ENCODE measurements at regions not wholly inside any gene's neighbourhood (a gene's known extent, or its start where the extent isn't known, plus 50 kb on each side); places are given as distances from the start of the nearest gene placed in this dataset.

DNA sequence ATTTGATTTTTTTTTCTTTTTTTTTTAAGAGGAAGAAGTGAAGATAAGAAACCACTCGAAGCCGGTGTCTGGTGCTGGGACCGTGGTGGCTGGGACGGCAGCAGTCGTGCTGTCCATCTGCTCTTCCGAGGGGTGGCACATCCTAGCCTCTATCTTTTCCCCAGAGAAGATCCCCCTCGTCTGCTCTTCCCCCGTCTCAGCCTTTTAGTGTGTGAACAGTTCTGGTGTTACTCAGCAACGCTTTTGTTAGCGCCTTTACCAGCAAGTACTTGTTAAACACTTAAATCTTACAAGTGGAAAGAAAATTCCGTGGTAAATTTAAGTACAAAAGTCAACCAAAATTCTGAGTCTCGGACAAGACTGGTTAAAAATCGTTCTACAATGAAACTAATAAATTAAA lies 90.1 kb downstream of the RSPH3 start:
- Histone ChIP-seq H3K18ac (ENCODE audit: extremely low read depth, low read length) (peak overlapping the region; percentile 68; the same call in 1 of the 2 replicates), H4K8ac (ENCODE audit: extremely low read depth, insufficient read depth, low read length) (no peak overlapping the region), H4K5ac (ENCODE audit: insufficient read length, low read depth, low read length) (peak overlapping the region; percentile 92), H3K56ac (replicated peaks; ENCODE audit: insufficient read length, low read depth, low read length) (peak overlapping the region; percentile 51), H3K27me3 (replicated peaks in 1 of 4; ENCODE audit: control insufficient read depth in 3 of 4, extremely low read depth in 1 of 4, insufficient read depth in 3 of 4, low read length in 3 of 4) (no peaks in the 10 kb centered on the region), H3K4me2 (ENCODE audit: insufficient read depth in 1 of 2, low read depth in 2 of 2, low read length in 2 of 2) (peak overlapping the region; percentile 21 to 63; a peak in 3 of 4 replicates), H4K91ac (replicated peaks; ENCODE audit: insufficient read length, low read length) (peak overlapping the region; percentile 69), H3K9me3 (ENCODE audit: insufficient read depth in 2 of 2, low read depth in 1 of 2, low read length in 1 of 2) (peaks cover 4 to 18% of the 10 kb centered on the region in 2 experiments), H3K4me1 (replicated peaks in 1 of 4; ENCODE audit: control insufficient read depth in 3 of 4, insufficient read depth in 4 of 4, low read length in 3 of 4) (peaks cover 3 to 28% (median 11%) of the 10 kb centered on the region in 4 experiments), H2BK5ac (ENCODE audit: low read depth, low read length) (peak overlapping the region; percentile 82), H2AK5ac (ENCODE audit: low read depth, low read length) (no peak overlapping the region), H2BK15ac (ENCODE audit: low read length) (no peak overlapping the region), H3K4ac (replicated peaks; ENCODE audit: insufficient read length, low read depth, low read length) (peak overlapping the region; percentile 32), H2BK120ac (replicated peaks; ENCODE audit: low read depth, low read length) (peak overlapping the region; percentile 83), H3K9ac (replicated peaks in 1 of 4; ENCODE audit: extremely low read depth in 1 of 4, low read depth in 3 of 4, low read length in 3 of 4) (peak overlapping the region in 2 of 4 experiments; percentile 0 to 22; a peak in 2 of 7 replicates), H3K79me2 (ENCODE audit: control insufficient read depth in 1 of 2, insufficient read depth in 2 of 2, low read length in 2 of 2) (no peaks in the 10 kb centered on the region), H3K4me3 (ENCODE audit: extremely low read depth in 1 of 4, insufficient read depth in 2 of 4, low read depth in 3 of 4, low read length in 4 of 4) (peak overlapping the region in 2 of 4 experiments; percentile 8 to 41; a peak in 4 of 8 replicates), H3K23me2 (ENCODE audit: low read depth, low read length) (no peaks in the 10 kb centered on the region), H2BK12ac (ENCODE audit: low read depth, low read length) (peak overlapping the region; percentile 84; the same call in 1 of the 2 replicates), H3K23ac (ENCODE audit: insufficient read length) (no peak overlapping the region), H2BK20ac (ENCODE audit: low read length) (0 out of 2 replicates have a peak overlapping the region, but pooled peaks have one; percentile 94), H3K27ac (ENCODE audit: low read depth, low read length) (peak overlapping the region; percentile 73; the same call in 1 of the 2 replicates), H3K36me3 (ENCODE audit: control insufficient read depth in 2 of 4, insufficient read depth in 4 of 4, low read length in 3 of 4) (no peaks in the 10 kb centered on the region; a peak in 2 of 8 replicates), H4K20me1 (replicated peaks in 1 of 2; ENCODE audit: control insufficient read depth in 1 of 2, insufficient read depth in 2 of 2, low read length in 2 of 2) (no peaks in the 10 kb centered on the region), H2AFZ (ENCODE audit: low read length) (no peak overlapping the region), H3K79me1 (ENCODE audit: low read depth, low read length) (no peaks in the 10 kb centered on the region), H3K14ac (ENCODE audit: insufficient read length) (no peak overlapping the region)
- DNase-seq (ENCODE audit: low read depth in 1 of 2, low spot score in 2 of 2), result no peak
- FAIRE-seq, result no peak
- POLR2A ChIA-PET (ENCODE audit: partially characterized antibody), result interaction anchor here (1.0 to 3.4 kb wide), 8 partner anchors 10 to 141 kb away, joined by 3 to 12 read pairs (median 5); no protein-coding TSS in a partner anchor
- 43% methylated on average over 13 of the region's 13 CpGs; no CpG with 5 or more reads in 1 of the 2 experiments for whole genome bisulfite sequencing, 2 experiments (ENCODE audit: extremely low coverage in 1 of 2, insufficient coverage in 1 of 2, insufficient read length in 1 of 2, insufficient replicate concordance in 2 of 2, low coverage in 1 of 2, low lambda C conversion rate in 2 of 2, missing lambda C conversion rate in 1 of 2)
- CTCF ChIA-PET (ENCODE audit: partially characterized antibody), result interaction anchor here (0.6 to 1.8 kb wide), 7 partner anchors 15 to 197 kb away, joined by 3 to 4 read pairs (median 3); no protein-coding TSS in a partner anchor
- no peak for TF ChIP-seq RAD21 (IDR thresholded peaks at IDR 0.05 in 1 of 2, conservative IDR thresholded peaks at IDR 0.05 in 1 of 2; ENCODE audit: low read depth in 2 of 2, low read length in 2 of 2)
- 0 out of 2 replicates have a peak, but pooled peaks have one; percentile 9 for TF ChIP-seq TAF1 (IDR thresholded peaks at IDR 0.05; ENCODE audit: low read depth, low read length)
- TF ChIP-seq TBP (IDR thresholded peaks at IDR 0.05; ENCODE audit: low read depth, low read length), result peak; percentile 6; the same call in 1 of the 2 replicates
- no peak for TF ChIP-seq POLR2AphosphoS5 (IDR thresholded peaks at IDR 0.05; ENCODE audit: low read depth, low read length)
- TF ChIP-seq BACH1 (IDR thresholded peaks at IDR 0.05; ENCODE audit: low read length), result no peak

Data from H1 (cell line).